ENCODE measurements at regions not wholly inside any gene's neighbourhood (a gene's known extent, or its start where the extent isn't known, plus 50 kb on each side); places are given as distances from the start of the nearest gene placed in this dataset.
"Not testable (repeated sequence)": the region's sequence is repeated elsewhere in the genome, so short reads cannot be mapped to it uniquely, and the experiment has no call there.

DNA sequence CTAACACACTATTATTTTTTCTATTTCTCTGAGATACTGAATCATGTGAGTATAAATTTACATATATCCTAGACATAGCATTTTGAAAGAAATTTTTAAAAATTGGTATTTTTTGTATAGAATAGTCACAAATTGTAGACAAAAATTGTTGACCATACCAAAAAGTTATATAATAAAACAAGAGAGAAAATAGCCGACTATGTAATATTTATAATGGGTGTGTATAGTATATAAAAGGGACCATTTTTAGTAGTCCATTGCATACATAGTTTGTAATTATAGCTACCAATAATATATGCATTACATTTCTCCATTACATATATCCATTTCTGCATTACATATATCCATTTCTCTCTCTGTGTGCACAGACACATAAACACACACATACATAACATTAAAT lies 590.2 kb downstream of the TMTC2 start:
- Mint-ChIP-seq H3K9me3 (no peaks in the 10 kb centered on the region), H3K27ac (no peak overlapping the region)

DNA sequence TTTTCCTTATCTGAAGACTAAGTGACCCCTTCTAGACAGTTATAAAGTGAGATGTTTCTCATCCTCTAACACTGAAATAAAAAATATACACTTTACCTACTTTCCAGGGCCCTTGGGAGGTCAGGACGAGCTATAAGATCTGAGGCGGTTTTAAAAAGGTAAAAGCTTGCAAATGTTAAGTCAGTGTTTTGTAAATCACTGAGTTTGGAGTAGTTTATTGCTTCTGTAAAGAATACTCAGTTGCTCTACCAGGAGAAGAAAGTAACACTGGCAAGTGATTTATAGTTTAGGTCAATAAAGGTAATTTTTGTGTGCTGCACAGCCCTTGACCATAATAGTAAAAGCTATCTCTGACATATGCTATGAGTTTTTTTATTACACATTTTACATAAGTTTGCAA lies 584.5 kb downstream of the TMTC2 start:
- Mint-ChIP-seq H3K4me1 (ENCODE audit: unreplicated experiment) (no peaks in the 10 kb centered on the region), H3K27me3 (no peaks in the 10 kb centered on the region), H3K9me3 (no peaks in the 10 kb centered on the region), H3K4me3 (no peak overlapping the region), H3K27ac (no peak overlapping the region), H3K36me3 (no peaks in the 10 kb centered on the region)
- no peak for DNase-seq (ENCODE audit: extremely low spot score, unreplicated experiment)
- TF ChIP-seq, protein P1, sequence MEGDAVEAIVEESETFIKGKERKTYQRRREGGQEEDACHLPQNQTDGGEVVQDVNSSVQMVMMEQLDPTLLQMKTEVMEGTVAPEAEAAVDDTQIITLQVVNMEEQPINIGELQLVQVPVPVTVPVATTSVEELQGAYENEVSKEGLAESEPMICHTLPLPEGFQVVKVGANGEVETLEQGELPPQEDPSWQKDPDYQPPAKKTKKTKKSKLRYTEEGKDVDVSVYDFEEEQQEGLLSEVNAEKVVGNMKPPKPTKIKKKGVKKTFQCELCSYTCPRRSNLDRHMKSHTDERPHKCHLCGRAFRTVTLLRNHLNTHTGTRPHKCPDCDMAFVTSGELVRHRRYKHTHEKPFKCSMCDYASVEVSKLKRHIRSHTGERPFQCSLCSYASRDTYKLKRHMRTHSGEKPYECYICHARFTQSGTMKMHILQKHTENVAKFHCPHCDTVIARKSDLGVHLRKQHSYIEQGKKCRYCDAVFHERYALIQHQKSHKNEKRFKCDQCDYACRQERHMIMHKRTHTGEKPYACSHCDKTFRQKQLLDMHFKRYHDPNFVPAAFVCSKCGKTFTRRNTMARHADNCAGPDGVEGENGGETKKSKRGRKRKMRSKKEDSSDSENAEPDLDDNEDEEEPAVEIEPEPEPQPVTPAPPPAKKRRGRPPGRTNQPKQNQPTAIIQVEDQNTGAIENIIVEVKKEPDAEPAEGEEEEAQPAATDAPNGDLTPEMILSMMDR (conservative IDR thresholded peaks at IDR 0.05) = no peak

More for the DNA sequence above, 590.2 kb downstream of the TMTC2 start:
- H3K36me3 Mint-ChIP-seq = no peaks in the 10 kb centered on the region
- no peak overlapping the region for H3K4me3 Mint-ChIP-seq
- H3K4me1 Mint-ChIP-seq (ENCODE audit: unreplicated experiment) = no peaks in the 10 kb centered on the region
- no peak for DNase-seq (ENCODE audit: extremely low spot score, unreplicated experiment)
- H3K27me3 Mint-ChIP-seq = no peaks in the 10 kb centered on the region
- TF ChIP-seq, protein P1 (conservative IDR thresholded peaks at IDR 0.05) = no peak

DNA sequence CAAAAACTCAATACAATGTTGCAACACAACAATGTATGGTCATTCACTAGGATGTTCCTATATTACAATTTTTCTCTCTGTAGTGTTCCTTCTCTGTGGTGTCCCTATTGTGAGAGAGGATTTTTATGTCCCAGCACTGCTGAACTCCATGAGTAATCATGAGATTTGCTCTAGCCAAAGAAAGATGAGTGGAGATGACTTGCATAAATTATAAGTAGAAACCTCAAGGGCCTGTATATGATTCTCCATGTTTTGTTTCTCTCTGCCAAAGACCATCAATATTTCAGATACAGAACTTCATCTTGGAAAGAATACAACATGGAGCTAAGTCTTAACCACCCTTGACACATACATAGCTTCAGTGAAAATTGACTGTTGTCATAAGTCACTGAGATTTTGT lies 579.1 kb downstream of the TMTC2 start:
- Mint-ChIP-seq H3K27ac (no peak overlapping the region), H3K9me3 (no peaks in the 10 kb centered on the region), H3K27me3 (no peaks in the 10 kb centered on the region), H3K36me3 (no peaks in the 10 kb centered on the region), H3K4me3 (no peak overlapping the region), H3K4me1 (ENCODE audit: unreplicated experiment) (no peaks in the 10 kb centered on the region)
- no peak for DNase-seq (ENCODE audit: extremely low spot score, unreplicated experiment)
- TF ChIP-seq, protein P1 (conservative IDR thresholded peaks at IDR 0.05) = no peak

DNA sequence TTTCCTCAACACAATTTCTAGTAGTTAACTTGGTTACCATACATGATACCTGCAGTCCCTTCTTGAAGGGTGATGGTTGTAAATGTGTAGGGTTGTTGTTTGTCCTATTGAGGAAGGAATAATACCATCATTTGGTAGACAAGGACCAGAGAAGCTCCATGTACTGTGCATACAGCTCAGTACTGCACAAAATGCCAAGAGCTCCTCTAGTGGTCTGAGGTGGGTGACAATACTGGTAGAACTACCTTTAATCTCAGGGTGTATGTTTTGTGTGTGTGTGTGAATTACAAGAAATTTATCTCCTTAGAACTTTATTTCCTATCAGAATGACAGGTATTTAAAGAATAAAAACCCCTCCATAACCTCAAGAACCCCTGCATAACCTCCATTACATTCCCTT lies 575.3 kb downstream of the TMTC2 start:
- DNase-seq (ENCODE audit: extremely low spot score, unreplicated experiment) = no peak
- no peak overlapping the region for H3K27ac Mint-ChIP-seq
- no peaks in the 10 kb centered on the region for H3K9me3 Mint-ChIP-seq
- H3K4me1 Mint-ChIP-seq (ENCODE audit: unreplicated experiment) = no peaks in the 10 kb centered on the region
- no peaks in the 10 kb centered on the region for H3K36me3 Mint-ChIP-seq
- no peaks in the 10 kb centered on the region for H3K27me3 Mint-ChIP-seq
- H3K4me3 Mint-ChIP-seq = no peak overlapping the region
- TF ChIP-seq, protein P1 (conservative IDR thresholded peaks at IDR 0.05) = peak; percentile 31

DNA sequence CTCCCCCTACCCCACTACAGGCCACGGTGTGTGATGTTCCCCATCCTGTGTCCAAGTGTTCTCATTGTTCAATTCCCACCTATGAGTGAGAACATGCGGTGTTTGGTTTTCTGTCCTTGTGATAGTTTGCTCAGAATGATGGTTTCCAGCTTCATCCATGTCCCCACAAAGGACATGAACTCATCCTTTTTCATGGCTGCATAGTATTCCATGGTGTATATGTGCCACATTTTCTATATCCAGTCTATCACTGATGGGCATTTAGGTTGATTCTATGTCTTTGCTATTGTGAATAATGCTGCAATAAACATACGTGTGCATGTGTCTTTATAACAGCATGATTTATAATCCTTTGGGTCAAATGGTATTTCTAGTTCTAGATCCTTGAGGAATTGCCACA lies 573.4 kb downstream of the TMTC2 start:
- H3K9me3 Mint-ChIP-seq; H3K27ac Mint-ChIP-seq; H3K27me3 Mint-ChIP-seq; H3K36me3 Mint-ChIP-seq; H3K4me1 Mint-ChIP-seq (ENCODE audit: unreplicated experiment); H3K4me3 Mint-ChIP-seq; DNase-seq (ENCODE audit: extremely low spot score, unreplicated experiment): not testable (repeated sequence)

DNA sequence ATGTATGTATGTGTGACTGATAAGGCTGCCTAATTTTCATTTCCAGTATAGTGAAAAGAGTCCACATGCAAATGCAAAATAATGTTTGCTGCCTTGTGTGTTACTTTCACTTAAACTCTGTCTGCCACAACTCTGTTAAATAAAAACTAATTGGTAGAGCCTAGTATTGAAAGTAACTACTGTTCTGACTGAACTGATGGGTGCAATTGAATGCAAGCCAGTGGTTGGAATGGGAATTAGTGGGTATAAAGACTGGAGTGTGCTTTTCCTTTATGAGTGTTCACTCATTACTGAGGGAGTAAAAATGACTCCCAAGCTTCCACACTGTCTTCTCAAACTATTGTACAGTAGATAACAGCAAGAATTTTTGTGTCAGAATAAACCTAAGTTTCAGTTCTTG lies 571.0 kb downstream of the TMTC2 start:
- H3K36me3 Mint-ChIP-seq = no peaks in the 10 kb centered on the region
- peaks cover 5% of the 10 kb centered on the region for H3K9me3 Mint-ChIP-seq
- H3K4me1 Mint-ChIP-seq (ENCODE audit: unreplicated experiment) = no peaks in the 10 kb centered on the region

More for the DNA sequence above, 571.0 kb downstream of the TMTC2 start:
- Mint-ChIP-seq H3K27ac (no peak overlapping the region), H3K4me3 (no peak overlapping the region), H3K27me3 (no peaks in the 10 kb centered on the region)
- no peak for DNase-seq (ENCODE audit: extremely low spot score, unreplicated experiment)
- TF ChIP-seq, protein P1 (conservative IDR thresholded peaks at IDR 0.05) = no peak

Measured in type B pancreatic cell (in vitro differentiated cells).